A549 (cell line): ENCODE measurements at regions not wholly inside any gene's neighbourhood (a gene's known extent, or its start where the extent isn't known, plus 50 kb on each side); places are given as distances from the start of the nearest gene placed in this dataset.

Source experiments
- ATAC-seq, 2 experiments: fragments of 200-7000 bp in 1 of 2; fragments of >200 bp in 1 of 2; cut with Nextera tagmentation in 1 of 2; cut with Tn5 transposase in 1 of 2; 3 replicates each; pipeline versions ENCODE4 v1.8.0 to v1.9.1; 2018 to 2020; ENCODE audit warnings: mild to moderate bottlenecking in 1 of 2, moderate library complexity in 1 of 2
- CTCF ChIA-PET: fragments of 300-600 bp; sonication (Branson Sonifier 250); formaldehyde crosslinking; extraction: SDS; loops from one replicate; lab custom pipeline; 2021; ENCODE audit warnings: antibody characterized with exemption, inconsistent platforms; lab: Yijun Ruan, JAX
- POLR2A ChIA-PET: fragments of 350-600 bp; formaldehyde crosslinking; extraction: SDS; loops from one replicate; lab custom pipeline; 2021; ENCODE audit warnings: antibody characterized with exemption, inconsistent platforms; lab: Yijun Ruan, JAX
- DNase-seq, 2 experiments: peaks; one replicate each; pipeline versions ENCODE4 v3.0.0 to v3.0.0-alpha.2; 2011 to 2016; ENCODE audit warnings: low read depth in 1 of 2, low spot score in 1 of 2
- FAIRE-seq: peaks from 2 replicates; lab custom pipeline; 2011; peaks lifted over from hg19 to GRCh38; lab: Jason Lieb, UNC
- H3K27ac ChIP-seq, 2 experiments: fragments of >200 bp; sonication (Bioruptor Twin); formaldehyde crosslinking; 3 replicates each; pipeline ENCODE4 v1.5.1; 2016 to 2017
- H3K4me1 ChIP-seq: fragments of >200 bp; sonication (Bioruptor Twin); formaldehyde crosslinking; 3 replicates; pipeline ENCODE4 v1.6.1; 2016
- H3K4me2 ChIP-seq: fragments of >200 bp; sonication (Bioruptor Twin); formaldehyde crosslinking; 3 replicates; pipeline ENCODE4 v1.6.1; 2016
- H3K4me3 ChIP-seq: fragments of >200 bp; sonication (Bioruptor Twin); formaldehyde crosslinking; 3 replicates; pipeline ENCODE4 v1.5.1; 2016
- H3K9me3 ChIP-seq: fragments of >200 bp; sonication (Bioruptor Twin); formaldehyde crosslinking; 3 replicates; pipeline ENCODE4 v1.6.1; 2016
- CEBPB ChIP-seq, 2 experiments: fragments of >200 bp in 1 of 2; sonication (Bioruptor Twin) in 1 of 2; formaldehyde crosslinking in 1 of 2; IDR thresholded peaks; 2 replicates each; pipeline ENCODE4 v1.6.1; 2012 to 2016
- CHD2 ChIP-seq: fragments of 150-350 bp; IDR thresholded peaks from 2 replicates; pipeline ENCODE4 v1.6.1; 2014; ENCODE audit warnings: low read length; ENCODE audit not compliant: partially characterized antibody
- EHMT2 ChIP-seq: fragments of 200-600 bp; sonication (generic); IDR thresholded peaks from 2 replicates; pipeline ENCODE4 v1.6.1; 2016; ENCODE audit warnings: antibody characterized with exemption, low read depth, mild to moderate bottlenecking, moderate library complexity
- FOSL2 ChIP-seq, 2 experiments: fragments of 450-650 bp in 1 of 2; fragments of >200 bp in 1 of 2; sonication (Bioruptor Twin) in 1 of 2; formaldehyde crosslinking; IDR thresholded peaks; 2 replicates each; pipeline versions ENCODE4 v1.5.0 to v1.6.1; 2016 to 2020; ENCODE audit warnings: mild to moderate bottlenecking in 1 of 2, moderate library complexity in 1 of 2
- HOXA7 ChIP-seq: fragments of 250-450 bp; sonication (Bioruptor Pico); IDR thresholded peaks from 2 replicates; pipeline ENCODE4 v1.5.0; 2020; ENCODE audit warnings: mild to moderate bottlenecking, moderate library complexity
- MAFK ChIP-seq: fragments of 450-650 bp; IDR thresholded peaks from 2 replicates; pipeline ENCODE4 v1.6.1; 2014; ENCODE audit not compliant: partially characterized antibody
- NPAS2 ChIP-seq: fragments of 250-450 bp; sonication (Bioruptor Pico); IDR thresholded peaks from 2 replicates; pipeline ENCODE4 v1.8.0; 2022; ENCODE audit warnings: mild to moderate bottlenecking, moderate library complexity, borderline replicate concordance
- NR3C1 ChIP-seq: fragments of >200 bp; sonication (Bioruptor Twin); formaldehyde crosslinking; IDR thresholded peaks from 3 replicates; pipeline ENCODE4 v1.6.1; 2017
- POLR2A ChIP-seq: IDR thresholded peaks from 2 replicates; pipeline ENCODE4 v1.6.1; 2012; ENCODE audit warnings: mild to moderate bottlenecking, low read length
- RCOR1 ChIP-seq: fragments of 150-350 bp; IDR thresholded peaks from 2 replicates; pipeline ENCODE4 v1.6.1; 2014; ENCODE audit warnings: antibody characterized with exemption, low read length, low read depth
- RNF2 ChIP-seq: fragments of 200-600 bp; sonication (generic); IDR thresholded peaks from 2 replicates; pipeline ENCODE4 v1.6.1; 2016; ENCODE audit warnings: low read depth, mild to moderate bottlenecking, antibody characterized with exemption, moderate library complexity, borderline replicate concordance
- WGBS: methylation state at CpG from one replicate; pipeline ENCODE4 v1.1.6; 2017; ENCODE audit errors: missing lambda C conversion rate; 5-methylcytosine and 5-hydroxymethylcytosine counted together
- TF ChIP-seq, protein P1 (sequence below): IDR thresholded peaks from 2 replicates; pipeline ENCODE4 v1.6.1; 2012; ENCODE audit warnings: low read depth, borderline replicate concordance
- TF ChIP-seq, protein P2 (sequence below): fragments of 200-600 bp; sonication (generic); IDR thresholded peaks from 2 replicates; pipeline ENCODE4 v1.6.1; 2016; ENCODE audit warnings: antibody characterized with exemption, mild to moderate bottlenecking, moderate library complexity
- TF ChIP-seq, protein P3 (sequence below): fragments of 150-350 bp; IDR thresholded peaks from 2 replicates; pipeline ENCODE4 v1.6.1; 2014; ENCODE audit warnings: low read depth, mild to moderate bottlenecking, low read length

DNA sequence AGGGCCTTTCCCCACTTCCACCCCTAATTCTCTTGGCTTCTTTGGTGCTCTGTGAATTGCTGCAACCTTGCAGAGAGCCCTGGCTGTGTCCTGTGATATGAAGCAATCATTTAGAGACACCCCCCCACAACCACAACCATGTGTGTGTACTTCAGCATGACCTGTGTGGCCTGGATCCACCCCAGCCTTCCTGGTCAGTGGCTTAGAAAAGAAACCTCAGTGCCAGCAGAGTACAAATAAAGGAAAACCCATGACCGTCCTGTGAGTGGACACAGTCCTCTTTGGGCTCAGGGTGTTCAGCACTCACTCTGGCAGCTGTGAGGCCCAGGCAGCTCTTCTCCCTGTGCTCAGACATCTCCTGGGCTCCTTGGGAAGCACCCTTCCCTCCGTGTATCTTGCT, 206.6 kb upstream of the DIO3 start:
- no peaks in the 10 kb centered on the region for H3K4me1 ChIP-seq
- POLR2A ChIA-PET: no interaction called here
- H3K27ac ChIP-seq: no peak overlapping the region
- peaks cover 13% of the 10 kb centered on the region; the same call in 2 of the 3 replicates for H3K9me3 ChIP-seq
- no peak overlapping the region for H3K4me2 ChIP-seq
- no peak for ATAC-seq
- CTCF ChIA-PET: no interaction called here
- WGBS: 37% methylated on average over 2 of the region's 2 CpGs
- TF ChIP-seq, protein P1, sequence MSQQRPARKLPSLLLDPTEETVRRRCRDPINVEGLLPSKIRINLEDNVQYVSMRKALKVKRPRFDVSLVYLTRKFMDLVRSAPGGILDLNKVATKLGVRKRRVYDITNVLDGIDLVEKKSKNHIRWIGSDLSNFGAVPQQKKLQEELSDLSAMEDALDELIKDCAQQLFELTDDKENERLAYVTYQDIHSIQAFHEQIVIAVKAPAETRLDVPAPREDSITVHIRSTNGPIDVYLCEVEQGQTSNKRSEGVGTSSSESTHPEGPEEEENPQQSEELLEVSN: no peak
- TF ChIP-seq RCOR1 (no peak), NPAS2 (CRISPR knock-in tag) (no peak), FOSL2 (IDR thresholded peaks at IDR 0.05) (no peak), FOSL2 (CRISPR knock-in tag; IDR thresholded peaks at IDR 0.05) (no peak), RNF2 (no peak), MAFK (no peak)
- TF ChIP-seq, protein P2, sequence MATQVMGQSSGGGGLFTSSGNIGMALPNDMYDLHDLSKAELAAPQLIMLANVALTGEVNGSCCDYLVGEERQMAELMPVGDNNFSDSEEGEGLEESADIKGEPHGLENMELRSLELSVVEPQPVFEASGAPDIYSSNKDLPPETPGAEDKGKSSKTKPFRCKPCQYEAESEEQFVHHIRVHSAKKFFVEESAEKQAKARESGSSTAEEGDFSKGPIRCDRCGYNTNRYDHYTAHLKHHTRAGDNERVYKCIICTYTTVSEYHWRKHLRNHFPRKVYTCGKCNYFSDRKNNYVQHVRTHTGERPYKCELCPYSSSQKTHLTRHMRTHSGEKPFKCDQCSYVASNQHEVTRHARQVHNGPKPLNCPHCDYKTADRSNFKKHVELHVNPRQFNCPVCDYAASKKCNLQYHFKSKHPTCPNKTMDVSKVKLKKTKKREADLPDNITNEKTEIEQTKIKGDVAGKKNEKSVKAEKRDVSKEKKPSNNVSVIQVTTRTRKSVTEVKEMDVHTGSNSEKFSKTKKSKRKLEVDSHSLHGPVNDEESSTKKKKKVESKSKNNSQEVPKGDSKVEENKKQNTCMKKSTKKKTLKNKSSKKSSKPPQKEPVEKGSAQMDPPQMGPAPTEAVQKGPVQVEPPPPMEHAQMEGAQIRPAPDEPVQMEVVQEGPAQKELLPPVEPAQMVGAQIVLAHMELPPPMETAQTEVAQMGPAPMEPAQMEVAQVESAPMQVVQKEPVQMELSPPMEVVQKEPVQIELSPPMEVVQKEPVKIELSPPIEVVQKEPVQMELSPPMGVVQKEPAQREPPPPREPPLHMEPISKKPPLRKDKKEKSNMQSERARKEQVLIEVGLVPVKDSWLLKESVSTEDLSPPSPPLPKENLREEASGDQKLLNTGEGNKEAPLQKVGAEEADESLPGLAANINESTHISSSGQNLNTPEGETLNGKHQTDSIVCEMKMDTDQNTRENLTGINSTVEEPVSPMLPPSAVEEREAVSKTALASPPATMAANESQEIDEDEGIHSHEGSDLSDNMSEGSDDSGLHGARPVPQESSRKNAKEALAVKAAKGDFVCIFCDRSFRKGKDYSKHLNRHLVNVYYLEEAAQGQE: no peak
- TF ChIP-seq, protein P3, sequence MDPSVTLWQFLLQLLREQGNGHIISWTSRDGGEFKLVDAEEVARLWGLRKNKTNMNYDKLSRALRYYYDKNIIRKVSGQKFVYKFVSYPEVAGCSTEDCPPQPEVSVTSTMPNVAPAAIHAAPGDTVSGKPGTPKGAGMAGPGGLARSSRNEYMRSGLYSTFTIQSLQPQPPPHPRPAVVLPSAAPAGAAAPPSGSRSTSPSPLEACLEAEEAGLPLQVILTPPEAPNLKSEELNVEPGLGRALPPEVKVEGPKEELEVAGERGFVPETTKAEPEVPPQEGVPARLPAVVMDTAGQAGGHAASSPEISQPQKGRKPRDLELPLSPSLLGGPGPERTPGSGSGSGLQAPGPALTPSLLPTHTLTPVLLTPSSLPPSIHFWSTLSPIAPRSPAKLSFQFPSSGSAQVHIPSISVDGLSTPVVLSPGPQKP: no peak
- DNase-seq: no peak
- no peak for FAIRE-seq
- no peak overlapping the region for H3K4me3 ChIP-seq

DNA sequence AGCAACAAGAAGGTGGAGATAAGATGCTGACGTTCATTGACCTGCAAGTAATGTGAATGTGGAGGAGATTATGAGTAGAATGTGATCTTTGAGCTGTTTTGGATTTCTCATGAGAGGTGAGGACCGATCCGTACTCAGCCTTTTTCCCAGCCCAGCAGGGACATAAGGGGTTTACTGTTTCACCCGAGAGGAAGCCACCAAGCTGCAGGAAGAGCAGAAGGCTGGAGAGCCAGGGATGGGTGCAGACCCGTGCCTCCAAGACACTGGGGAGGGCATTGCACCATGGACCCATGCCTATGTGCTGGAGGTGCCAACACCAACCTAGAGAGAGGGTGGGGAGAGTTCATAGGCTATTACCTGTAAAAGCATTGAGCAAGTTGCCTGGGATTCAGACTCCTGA, 206.0 kb upstream of the DIO3 start:
- ChIA-PET CTCF (interaction anchor here (1.6 kb wide), 1 partner anchor 120 kb away, joined by 3 read pairs; no protein-coding TSS in a partner anchor), POLR2A (no interaction called here)
- peaks cover 13% of the 10 kb centered on the region; the same call in 2 of the 3 replicates for H3K9me3 ChIP-seq
- no peak for ATAC-seq
- FAIRE-seq: no peak
- H3K4me3 ChIP-seq: no peak overlapping the region
- H3K4me2 ChIP-seq: no peak overlapping the region
- H3K4me1 ChIP-seq: no peaks in the 10 kb centered on the region
- 46% methylated on average over 5 of the region's 5 CpGs for WGBS
- TF ChIP-seq CEBPB (IDR thresholded peaks at IDR 0.05) (no peak), CHD2 (no peak), EHMT2 (no peak), NR3C1 (no peak), POLR2A (no peak), RNF2 (no peak)
- DNase-seq: no peak
- no peak overlapping the region for H3K27ac ChIP-seq

DNA sequence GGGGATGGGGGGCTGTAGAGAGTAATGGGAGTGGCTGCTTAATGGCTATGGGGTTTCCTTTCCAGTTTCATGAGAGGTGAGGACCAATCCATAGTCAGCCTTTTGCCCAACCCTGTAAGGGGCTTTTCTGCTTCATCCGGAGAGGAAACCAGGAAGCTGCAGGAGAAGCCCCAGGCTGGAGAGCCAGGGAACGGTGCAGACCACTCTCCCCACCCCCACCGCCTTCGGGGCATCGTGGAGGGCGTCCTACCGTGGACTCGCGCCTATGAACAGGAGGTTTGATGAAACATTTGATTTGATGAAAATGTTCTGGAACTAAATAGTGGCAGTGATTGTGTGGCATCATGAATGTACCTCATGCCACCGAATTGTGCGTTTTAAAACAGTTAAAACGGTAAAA, 204.3 kb upstream of the DIO3 start:
- POLR2A ChIA-PET: no interaction called here
- H3K27ac ChIP-seq: no peak overlapping the region
- no peak overlapping the region for H3K4me2 ChIP-seq
- CTCF ChIA-PET: interaction anchor here (1.4 kb wide), 1 partner anchor 8 kb away, joined by 4 read pairs; no protein-coding TSS in a partner anchor
- H3K4me1 ChIP-seq: no peaks in the 10 kb centered on the region
- TF ChIP-seq HOXA7 (CRISPR knock-in tag) (no peak), FOSL2 (IDR thresholded peaks at IDR 0.05) (no peak), FOSL2 (CRISPR knock-in tag; IDR thresholded peaks at IDR 0.05) (no peak), MAFK (no peak), POLR2A (no peak)
- TF ChIP-seq, all 56 proteins: peak for 0
- DNase-seq (no peak), ATAC-seq (no peak), FAIRE-seq (no peak)
- Histone ChIP-seq H3K9me3 (peaks cover 13% of the 10 kb centered on the region; the same call in 2 of the 3 replicates), H3K4me3 (no peak overlapping the region)
- 83% methylated on average over 10 of the region's 12 CpGs for WGBS
